ENCODE measurements at regions not wholly inside any gene's neighbourhood (a gene's known extent, or its start where the extent isn't known, plus 50 kb on each side); places are given as distances from the start of the nearest gene placed in this dataset.
"Not testable (repeated sequence)": the region's sequence is repeated elsewhere in the genome, so short reads cannot be mapped to it uniquely, and the experiment has no call there.

GRCh38 chr6:159533016-159533415 is 160.0 kb downstream of the SOD2 start:
- no peak for TF ChIP-seq JUND (IDR thresholded peaks at IDR 0.05; ENCODE audit: low read depth)
- DNase-seq (ENCODE audit: low read depth in 1 of 2, low spot score in 1 of 2) = no peak
- in situ Hi-C loops (cut with HindIII; ENCODE audit: low pct_unique_long_range_greater_than_20kb, low sequenced_read_pairs) = no loop called here

DNA sequence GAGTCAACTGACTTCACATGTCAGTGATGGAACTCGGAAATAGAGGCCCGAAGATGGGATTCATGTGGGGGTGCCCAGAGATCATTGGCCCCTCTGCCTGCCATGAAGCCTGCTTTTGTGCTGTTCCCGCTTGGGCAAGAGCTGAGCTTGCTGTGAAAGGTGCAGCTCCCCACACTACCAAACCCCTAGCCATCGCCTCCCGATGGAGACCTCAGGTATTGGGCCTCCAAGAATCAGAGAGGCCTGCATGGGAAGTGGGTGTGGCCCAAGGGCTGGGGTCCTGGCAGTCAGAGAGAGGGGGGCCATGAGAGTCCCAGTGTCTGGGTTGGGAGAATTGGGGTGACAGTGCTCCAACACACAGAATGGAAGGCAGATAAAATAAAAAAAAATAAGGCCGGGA is 160.9 kb downstream of the SOD2 start:
- no peak for TF ChIP-seq JUND (IDR thresholded peaks at IDR 0.05; ENCODE audit: low read depth)
- in situ Hi-C loops (cut with HindIII; ENCODE audit: low pct_unique_long_range_greater_than_20kb, low sequenced_read_pairs) = no loop called here
- DNase-seq (ENCODE audit: low read depth in 1 of 2, low spot score in 1 of 2) = no peak

DNA sequence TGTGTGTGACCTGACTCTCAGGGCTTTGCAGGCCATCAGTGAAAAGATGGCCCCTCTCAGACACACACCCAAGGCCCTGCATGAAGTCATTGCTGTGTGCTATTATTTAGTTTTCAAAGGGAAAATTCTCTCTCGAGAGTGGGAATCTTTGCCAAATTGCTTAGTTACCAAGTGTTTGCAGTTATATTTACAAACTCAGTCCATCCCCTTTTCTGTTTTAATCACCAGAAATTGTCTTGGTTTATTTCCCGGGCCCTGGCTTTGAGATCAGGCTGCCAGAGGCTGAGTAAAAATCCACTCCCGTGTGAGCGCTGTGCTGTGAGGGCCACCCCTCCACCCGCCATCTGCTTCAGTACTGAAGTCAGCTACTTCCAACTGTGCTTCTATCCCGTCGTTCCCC is 163.1 kb downstream of the SOD2 start:
- TF ChIP-seq JUND (IDR thresholded peaks at IDR 0.05; ENCODE audit: low read depth) = no peak

DNA sequence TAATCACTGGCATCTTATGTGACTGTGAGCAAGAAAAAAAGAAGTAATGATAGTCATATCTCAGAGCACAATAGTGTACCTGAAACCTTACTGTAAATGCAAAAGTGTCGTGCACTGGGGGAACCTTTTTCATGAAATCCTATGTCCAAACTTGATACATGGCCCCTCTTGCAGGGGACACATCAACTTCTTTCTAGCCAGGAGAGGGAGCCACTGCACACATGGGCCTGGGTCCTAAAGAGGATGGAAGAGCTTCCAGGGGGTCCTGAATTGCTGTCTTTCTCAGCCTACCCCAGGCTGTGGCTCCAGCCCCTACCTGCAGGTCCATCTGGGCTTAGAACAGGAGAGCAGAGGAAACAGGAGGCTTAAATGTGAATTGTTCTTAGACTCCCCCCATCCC is 165.7 kb downstream of the SOD2 start:
- no peak for TF ChIP-seq JUND (IDR thresholded peaks at IDR 0.05; ENCODE audit: low read depth)
- in situ Hi-C loops (cut with HindIII; ENCODE audit: low pct_unique_long_range_greater_than_20kb, low sequenced_read_pairs) = no loop called here
- no peak for DNase-seq (ENCODE audit: low read depth in 1 of 2, low spot score in 1 of 2)

More for the DNA sequence above, 163.1 kb downstream of the SOD2 start:
- DNase-seq (ENCODE audit: low read depth in 1 of 2, low spot score in 1 of 2) = no peak
- in situ Hi-C loops (cut with HindIII; ENCODE audit: low pct_unique_long_range_greater_than_20kb, low sequenced_read_pairs) = no loop called here

GRCh38 chr6:159525445-159526025 is 167.5 kb downstream of the SOD2 start:
- in situ Hi-C loops (cut with HindIII; ENCODE audit: low pct_unique_long_range_greater_than_20kb, low sequenced_read_pairs) = no loop called here
- no peak for DNase-seq (ENCODE audit: low read depth in 1 of 2, low spot score in 1 of 2)
- no peak for TF ChIP-seq JUND (IDR thresholded peaks at IDR 0.05; ENCODE audit: low read depth)

GRCh38 chr6:159522877-159523547 is 170.0 kb downstream of the SOD2 start:
- no peak for TF ChIP-seq JUND (IDR thresholded peaks at IDR 0.05; ENCODE audit: low read depth)
- DNase-seq (ENCODE audit: low read depth in 1 of 2, low spot score in 1 of 2) = no peak
- in situ Hi-C loops (cut with HindIII; ENCODE audit: low pct_unique_long_range_greater_than_20kb, low sequenced_read_pairs) = no loop called here

DNA sequence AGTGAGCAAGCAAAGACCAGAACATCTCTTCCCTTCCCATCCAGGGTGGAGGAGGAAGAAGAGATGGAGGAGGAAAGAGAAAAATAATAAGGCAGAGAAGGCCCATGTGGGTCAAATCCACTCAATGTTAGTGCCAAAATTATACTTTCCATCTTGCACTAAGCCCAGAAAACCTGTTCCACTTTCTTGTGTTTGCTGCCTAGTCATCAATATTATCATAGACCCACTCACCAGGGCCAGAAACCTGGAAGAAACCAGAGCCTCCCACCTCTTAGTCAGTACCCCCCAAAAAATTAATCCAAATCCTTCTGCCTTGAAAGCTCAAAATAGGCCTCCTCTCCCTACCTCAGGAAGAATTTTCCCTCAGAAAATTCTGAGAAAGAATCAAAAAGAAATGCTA is 171.1 kb downstream of the SOD2 start:
- no peak for TF ChIP-seq JUND (IDR thresholded peaks at IDR 0.05; ENCODE audit: low read depth)
- DNase-seq (ENCODE audit: low read depth in 1 of 2, low spot score in 1 of 2) = no peak
- in situ Hi-C loops (cut with HindIII; ENCODE audit: low pct_unique_long_range_greater_than_20kb, low sequenced_read_pairs) = no loop called here

DNA sequence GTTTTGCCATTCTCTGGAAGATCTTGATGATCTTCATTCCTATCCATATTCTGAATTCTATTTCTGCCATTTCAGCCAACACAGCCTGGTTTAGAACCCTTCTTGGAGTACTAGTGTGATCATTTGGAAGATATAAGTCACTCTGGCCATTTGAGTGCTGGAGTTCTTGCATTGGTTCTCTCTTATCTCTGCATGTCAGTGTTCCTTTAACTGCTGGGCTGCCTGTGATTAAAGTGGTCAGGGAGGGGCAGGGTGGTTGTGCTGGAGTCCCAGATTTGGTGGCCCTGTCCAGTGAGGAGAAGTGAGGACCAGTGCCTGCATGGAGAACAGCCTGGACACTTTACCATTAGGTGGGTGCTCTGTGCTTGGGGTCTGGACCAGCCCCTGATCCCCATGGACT is 173.0 kb downstream of the SOD2 start:
- no peak for DNase-seq (ENCODE audit: low read depth in 1 of 2, low spot score in 1 of 2)
- TF ChIP-seq JUND (IDR thresholded peaks at IDR 0.05; ENCODE audit: low read depth) = no peak
- in situ Hi-C loops (cut with HindIII; ENCODE audit: low pct_unique_long_range_greater_than_20kb, low sequenced_read_pairs) = no loop called here

- DNase-seq (ENCODE audit: low read depth in 1 of 2, low spot score in 1 of 2); in situ Hi-C loops (cut with HindIII; ENCODE audit: low pct_unique_long_range_greater_than_20kb, low sequenced_read_pairs): not testable (repeated sequence)
These were observed 177.2 kb downstream of the SOD2 start for GRCh38 chr6:159515811-159516210.

GRCh38 chr6:159513914-159514313 is 179.1 kb downstream of the SOD2 start:
- no peak for TF ChIP-seq JUND (IDR thresholded peaks at IDR 0.05; ENCODE audit: low read depth)
- in situ Hi-C loops (cut with HindIII; ENCODE audit: low pct_unique_long_range_greater_than_20kb, low sequenced_read_pairs) = no loop called here

GRCh38 chr6:159513074-159513720 is 179.8 kb downstream of the SOD2 start:
- TF ChIP-seq JUND (IDR thresholded peaks at IDR 0.05; ENCODE audit: low read depth) = no peak
- in situ Hi-C loops (cut with HindIII; ENCODE audit: low pct_unique_long_range_greater_than_20kb, low sequenced_read_pairs) = no loop called here
- DNase-seq (ENCODE audit: low read depth in 1 of 2, low spot score in 1 of 2) = no peak

More at GRCh38 chr6:159513914-159514313, 179.1 kb downstream of the SOD2 start:
- no peak for DNase-seq (ENCODE audit: low read depth in 1 of 2, low spot score in 1 of 2)

DNA sequence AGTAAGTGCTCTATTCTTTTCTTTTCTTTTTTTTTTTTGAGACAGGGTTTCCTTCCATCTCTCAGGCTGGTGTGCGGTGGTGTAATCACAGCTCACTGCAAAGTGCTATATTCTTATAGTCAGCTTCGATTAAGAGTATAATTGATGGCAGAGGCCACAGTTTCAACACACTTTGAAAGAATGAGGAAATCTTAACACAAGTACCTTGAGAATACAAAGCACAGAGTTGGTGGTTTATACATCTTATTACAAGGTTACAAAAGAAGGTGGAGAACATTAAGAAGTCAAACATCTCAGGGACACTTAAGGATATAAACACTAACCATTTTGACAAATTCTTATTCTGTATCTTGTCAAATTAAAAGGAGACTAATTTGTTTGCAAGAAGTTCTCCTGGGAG is 180.5 kb downstream of the SOD2 start:
- TF ChIP-seq JUND (IDR thresholded peaks at IDR 0.05; ENCODE audit: low read depth) = no peak
- DNase-seq (ENCODE audit: low read depth in 1 of 2, low spot score in 1 of 2) = no peak
- in situ Hi-C loops (cut with HindIII; ENCODE audit: low pct_unique_long_range_greater_than_20kb, low sequenced_read_pairs) = no loop called here

GRCh38 chr6:159512104-159512503 is 180.9 kb downstream of the SOD2 start:
- TF ChIP-seq JUND (IDR thresholded peaks at IDR 0.05; ENCODE audit: low read depth) = no peak
- DNase-seq (ENCODE audit: low read depth in 1 of 2, low spot score in 1 of 2) = no peak
- in situ Hi-C loops (cut with HindIII; ENCODE audit: low pct_unique_long_range_greater_than_20kb, low sequenced_read_pairs) = no loop called here

All from T47D (cell line).